Tibial nerve (tissue), 4 donors: ENCODE measurements at regions not wholly inside any gene's neighbourhood (a gene's known extent, or its start where the extent isn't known, plus 50 kb on each side); places are given as distances from the start of the nearest gene placed in this dataset.

Source experiments
- DNase-seq, 2 donors: peaks; one replicate each; pipeline ENCODE4 v3.0.0-alpha.2; 2019; ENCODE audit warnings: low spot score in 2 of 2
- H3K27ac ChIP-seq, 4 donors: fragments of 200-600 bp; sonication (generic) in 3 of 4; one replicate each; pipeline ENCODE4 v1.5.1; 2017 to 2019; ENCODE audit warnings: mild to moderate bottlenecking in 1 of 4
- H3K27me3 ChIP-seq, 2 donors: fragments of 200-600 bp; sonication (generic) in 1 of 2; one replicate each; pipeline versions ENCODE4 v1.5.1 to v1.6.0; 2017 to 2019
- H3K36me3 ChIP-seq, 3 donors: fragments of 200-600 bp; sonication (generic); one replicate each; pipeline ENCODE4 v1.5.1; 2018 to 2019
- H3K4me1 ChIP-seq, 4 donors: fragments of 200-600 bp; sonication (generic) in 3 of 4; one replicate each; pipeline ENCODE4 v1.5.1; 2017 to 2019
- H3K4me3 ChIP-seq, 4 donors: fragments of 200-600 bp; sonication (generic) in 3 of 4; one replicate each; pipeline ENCODE4 v1.5.1; 2017 to 2019; ENCODE audit warnings: mild to moderate bottlenecking in 1 of 4, moderate library complexity in 1 of 4
- H3K9me3 ChIP-seq, 4 donors: fragments of 200-600 bp; sonication (generic) in 3 of 4; one replicate each; pipeline ENCODE4 v1.5.1; 2017 to 2019
- CTCF ChIP-seq, 5 experiments: fragments of 200-600 bp in 3 of 5; fragments of 450-650 bp in 2 of 5; sonication (generic) in 3 of 5; IDR thresholded peaks; one replicate each; pipeline ENCODE4 v1.5.1; 2016 to 2019; ENCODE audit warnings: antibody characterized with exemption in 5 of 5, mild to moderate bottlenecking in 3 of 5, moderate library complexity in 2 of 5
- EP300 ChIP-seq, 2 donors: sonication (generic); formaldehyde crosslinking; IDR thresholded peaks; one replicate each; pipeline ENCODE4 v1.6.1; 2017; ENCODE audit warnings: antibody characterized with exemption in 2 of 2, mild to moderate bottlenecking in 1 of 2
- POLR2A ChIP-seq, 2 donors: fragments of 450-650 bp; IDR thresholded peaks; one replicate each; pipeline ENCODE4 v1.6.1; 2017; ENCODE audit warnings: antibody characterized with exemption in 2 of 2, mild to moderate bottlenecking in 2 of 2, moderate library complexity in 2 of 2
- WGBS, 2 donors: methylation state at CpG; one replicate each; pipeline ENCODE4 v1.1.5; 2018; 5-methylcytosine and 5-hydroxymethylcytosine counted together

- no peak for TF ChIP-seq POLR2A (IDR thresholded peaks at IDR 0.05)
- TF ChIP-seq EP300 (IDR thresholded peaks at IDR 0.05): no peak
- no peak for TF ChIP-seq CTCF (IDR thresholded peaks at IDR 0.05)
- Histone ChIP-seq H3K4me3 (no peak overlapping the region), H3K27me3 (no peaks in the 10 kb centered on the region), H3K27ac (no peak overlapping the region), H3K36me3 (no peaks in the 10 kb centered on the region), H3K9me3 (no peaks in the 10 kb centered on the region), H3K4me1 (peaks cover 0 to 5% (median 2%) of the 10 kb centered on the region in 4 donors)
- DNase-seq: no peak
- WGBS, 2 donors: 93 to 94% methylated on average over 6 of the region's 6 CpGs
Measured at GRCh38 chr13:40143559-40143958, 488.1 kb downstream of the COG6 start.

GRCh38 chr13:40145139-40145538, 489.7 kb downstream of the COG6 start:
- DNase-seq: no peak
- Histone ChIP-seq H3K4me3 (no peak overlapping the region), H3K27me3 (no peaks in the 10 kb centered on the region), H3K27ac (no peak overlapping the region), H3K4me1 (peaks cover 0 to 21% (median 12%) of the 10 kb centered on the region in 4 donors), H3K36me3 (no peaks in the 10 kb centered on the region), H3K9me3 (no peaks in the 10 kb centered on the region)
- TF ChIP-seq CTCF (IDR thresholded peaks at IDR 0.05) (no peak), POLR2A (IDR thresholded peaks at IDR 0.05) (no peak), EP300 (IDR thresholded peaks at IDR 0.05) (no peak)
- WGBS, 2 donors: 93 to 94% methylated on average over 7 of the region's 7 CpGs

GRCh38 chr13:40146063-40146462, 490.6 kb downstream of the COG6 start:
- Histone ChIP-seq H3K27me3 (no peaks in the 10 kb centered on the region), H3K4me1 (peaks cover 0 to 24% (median 14%) of the 10 kb centered on the region in 4 donors), H3K27ac (peak overlapping the region in 1 of 4 donors; percentile 36), H3K4me3 (no peak overlapping the region), H3K9me3 (no peaks in the 10 kb centered on the region), H3K36me3 (no peaks in the 10 kb centered on the region)
- no peak for TF ChIP-seq CTCF (IDR thresholded peaks at IDR 0.05)
- no peak for TF ChIP-seq EP300 (IDR thresholded peaks at IDR 0.05)
- no peak for TF ChIP-seq POLR2A (IDR thresholded peaks at IDR 0.05)
- WGBS, 2 donors: 79 to 81% methylated on average over 5 of the region's 5 CpGs
- DNase-seq: no peak

- 83 to 89% methylated on average over 11 of the region's 11 CpGs for WGBS, 2 donors
- no peak for TF ChIP-seq EP300 (IDR thresholded peaks at IDR 0.05)
Measured at GRCh38 chr13:40146611-40147117, 491.2 kb downstream of the COG6 start.

DNA sequence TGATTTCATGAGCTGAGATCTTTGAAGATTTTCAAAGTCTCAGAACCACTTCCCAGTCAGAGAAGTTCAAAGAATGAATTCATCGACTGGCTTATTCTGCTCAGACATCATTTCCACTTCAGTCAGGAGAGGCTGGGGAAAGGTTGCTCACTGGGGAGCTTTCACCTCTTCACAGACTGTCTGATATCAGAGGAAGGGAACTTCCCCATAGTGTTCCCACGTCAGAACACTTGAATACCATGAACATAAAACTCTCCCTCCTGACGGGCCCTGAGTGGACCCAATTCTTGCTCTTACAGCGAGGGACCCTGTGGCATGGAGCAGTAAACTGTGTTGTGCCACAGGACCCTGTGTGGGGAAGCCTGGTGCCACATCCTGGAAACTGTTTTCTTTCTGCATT, 492.6 kb downstream of the COG6 start:
- H3K27ac ChIP-seq: peak overlapping the region in 3 of 4 donors; percentile 73 to 88 (median 85)

More at GRCh38 chr13:40146611-40147117, 491.2 kb downstream of the COG6 start:
- no peak for DNase-seq
- Histone ChIP-seq H3K4me3 (no peak overlapping the region), H3K36me3 (no peaks in the 10 kb centered on the region), H3K9me3 (no peaks in the 10 kb centered on the region), H3K4me1 (peaks cover 0 to 24% (median 14%) of the 10 kb centered on the region in 4 donors), H3K27ac (peak overlapping the region in 2 of 4 donors; percentile 25 to 36), H3K27me3 (no peaks in the 10 kb centered on the region)

More for the DNA sequence above, 492.6 kb downstream of the COG6 start:
- DNase-seq: no peak
- H3K27me3 ChIP-seq: no peaks in the 10 kb centered on the region
- no peaks in the 10 kb centered on the region for H3K36me3 ChIP-seq
- H3K9me3 ChIP-seq: no peaks in the 10 kb centered on the region
- 91 to 98% methylated on average over 4 of the region's 4 CpGs for WGBS, 2 donors
- H3K4me3 ChIP-seq: no peak overlapping the region
- peaks cover 0 to 31% (median 14%) of the 10 kb centered on the region in 4 donors for H3K4me1 ChIP-seq
- TF ChIP-seq POLR2A (IDR thresholded peaks at IDR 0.05): no peak
- TF ChIP-seq EP300 (IDR thresholded peaks at IDR 0.05): no peak
- TF ChIP-seq CTCF (IDR thresholded peaks at IDR 0.05): no peak
